A673 (cell line): ENCODE measurements at regions not wholly inside any gene's neighbourhood (a gene's known extent, or its start where the extent isn't known, plus 50 kb on each side); places are given as distances from the start of the nearest gene placed in this dataset.
"Not testable (repeated sequence)": the region's sequence is repeated elsewhere in the genome, so short reads cannot be mapped to it uniquely, and the experiment has no call there.

Experiments
- BruUV-seq: library from RNA; stranded (reverse); fragments of 400-500 nt; replicated peaks from 2 replicates; lab custom pipeline; 2021; lab: Mats Ljungman, UMichigan
- CTCF ChIA-PET: fragments of 300-600 bp; sonication (Branson Sonifier 250); formaldehyde crosslinking; loops from one replicate; lab custom pipeline; 2022; ENCODE audit warnings: antibody characterized with exemption; lab: Charles Lee
- POLR2A ChIA-PET: fragments of 300-600 bp; sonication (Branson Sonifier 250); formaldehyde crosslinking; loops from one replicate; lab custom pipeline; 2022; ENCODE audit warnings: antibody characterized with exemption; ENCODE audit not compliant: low non-redundant PET; lab: Charles Lee
- DNase-seq: peaks from one replicate; pipeline ENCODE4 v3.0.0-alpha.2; 2015; ENCODE audit warnings: low spot score
- H3K27ac ChIP-seq: fragments of 200-600 bp; sonication (generic); 2 replicates; pipeline ENCODE4 v1.5.1; 2016; ENCODE audit warnings: mixed run types, low read depth, mild to moderate bottlenecking, mixed read lengths, antibody characterized with exemption, low read length; ENCODE audit not compliant: poor library complexity, severe bottlenecking
- H3K27me3 ChIP-seq: fragments of 200-600 bp; sonication (generic); replicated peaks from 2 replicates; pipeline ENCODE4 v1.6.1; 2017; ENCODE audit warnings: mixed run types, low read depth, mild to moderate bottlenecking, mixed read lengths, antibody characterized with exemption, low read length; ENCODE audit not compliant: insufficient read depth, poor library complexity
- H3K36me3 ChIP-seq: fragments of 200-600 bp; sonication (generic); 2 replicates; pipeline ENCODE4 v1.6.1; 2016; ENCODE audit warnings: mixed run types, mild to moderate bottlenecking, mixed read lengths, antibody characterized with exemption, low read length; ENCODE audit not compliant: insufficient read depth, poor library complexity, severe bottlenecking
- H3K4me1 ChIP-seq: fragments of 200-600 bp; sonication (generic); 2 replicates; pipeline ENCODE4 v1.6.1; 2017; ENCODE audit warnings: mixed run types, mild to moderate bottlenecking, mixed read lengths, antibody characterized with exemption, low read length; ENCODE audit not compliant: insufficient read depth, poor library complexity, severe bottlenecking
- H3K4me3 ChIP-seq: fragments of 200-600 bp; sonication (generic); 2 replicates; pipeline ENCODE4 v1.5.1; 2016; ENCODE audit warnings: low read depth, mixed run types, mild to moderate bottlenecking, mixed read lengths, low read length; ENCODE audit not compliant: poor library complexity, severe bottlenecking
- H3K9me3 ChIP-seq: fragments of 200-600 bp; sonication (generic); 2 replicates; pipeline ENCODE4 v1.6.1; 2016; ENCODE audit warnings: mixed run types, low read depth, mild to moderate bottlenecking, mixed read lengths, antibody characterized with exemption, low read length; ENCODE audit not compliant: poor library complexity, severe bottlenecking
- EZH2 ChIP-seq: fragments of 200-600 bp; sonication (generic); IDR thresholded peaks from 2 replicates; pipeline ENCODE4 v1.6.1; 2017; ENCODE audit warnings: borderline replicate concordance, low read depth, mild to moderate bottlenecking, mixed read lengths, antibody characterized with exemption, low read length; ENCODE audit not compliant: poor library complexity, severe bottlenecking
- intact Hi-C: fragments of 100-400 bp; cut with micrococcal nuclease; formaldehyde crosslinking; loops from one replicate; pipeline ENCODE4 v1.10.0; 2022; ENCODE audit not compliant: unreplicated experiment
- TF ChIP-seq, protein P1 (sequence below): fragments of 300-800, 200-600 bp; sonication (generic); conservative IDR thresholded peaks from 2 replicates; pipeline ENCODE4 v1.5.1; 2017; ENCODE audit warnings: low read depth, mild to moderate bottlenecking, antibody characterized with exemption, low read length, moderate library complexity, mixed read lengths

DNA sequence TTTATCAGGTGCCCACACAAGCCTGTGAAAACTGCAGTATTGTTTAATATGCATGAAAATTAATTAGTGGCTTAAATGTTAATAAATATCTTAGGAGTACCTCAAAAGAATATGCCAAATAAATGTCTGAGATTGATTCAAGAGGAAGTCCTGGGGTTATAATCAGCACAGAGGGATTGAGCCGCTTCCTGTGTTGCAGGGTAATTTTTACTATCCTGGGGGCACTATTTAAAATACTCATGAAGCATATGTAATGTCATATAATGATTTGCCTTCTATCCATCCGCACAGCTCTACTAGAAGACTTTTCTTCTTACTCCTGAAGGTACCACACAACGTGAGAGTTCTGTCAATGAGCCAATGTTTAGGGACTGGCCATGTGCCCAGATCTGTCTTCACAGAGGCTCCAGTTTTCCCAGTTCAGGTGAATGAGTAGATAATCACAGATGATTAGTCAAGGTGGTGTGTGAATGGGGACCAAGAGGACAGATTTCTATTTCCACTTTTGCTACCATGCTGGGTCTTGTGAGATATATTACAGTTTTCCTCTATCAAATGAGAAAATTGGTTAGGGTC, 233.3 kb downstream of the USP46 start:
- Histone ChIP-seq H3K9me3 (no peaks in the 10 kb centered on the region), H3K36me3 (no peaks in the 10 kb centered on the region), H3K27me3 (no peaks in the 10 kb centered on the region), H3K4me3 (no peak overlapping the region), H3K27ac (no peak overlapping the region), H3K4me1 (peaks cover 10% of the 10 kb centered on the region)
- intact Hi-C loops, result no loop called here
- CTCF ChIA-PET, result no interaction called here
- DNase-seq, result peak; percentile 75
- POLR2A ChIA-PET, result interaction anchor here (0.7 kb wide), 1 partner anchor 996 kb away, joined by 3 read pairs; no protein-coding TSS in a partner anchor
- TF ChIP-seq, protein P1, sequence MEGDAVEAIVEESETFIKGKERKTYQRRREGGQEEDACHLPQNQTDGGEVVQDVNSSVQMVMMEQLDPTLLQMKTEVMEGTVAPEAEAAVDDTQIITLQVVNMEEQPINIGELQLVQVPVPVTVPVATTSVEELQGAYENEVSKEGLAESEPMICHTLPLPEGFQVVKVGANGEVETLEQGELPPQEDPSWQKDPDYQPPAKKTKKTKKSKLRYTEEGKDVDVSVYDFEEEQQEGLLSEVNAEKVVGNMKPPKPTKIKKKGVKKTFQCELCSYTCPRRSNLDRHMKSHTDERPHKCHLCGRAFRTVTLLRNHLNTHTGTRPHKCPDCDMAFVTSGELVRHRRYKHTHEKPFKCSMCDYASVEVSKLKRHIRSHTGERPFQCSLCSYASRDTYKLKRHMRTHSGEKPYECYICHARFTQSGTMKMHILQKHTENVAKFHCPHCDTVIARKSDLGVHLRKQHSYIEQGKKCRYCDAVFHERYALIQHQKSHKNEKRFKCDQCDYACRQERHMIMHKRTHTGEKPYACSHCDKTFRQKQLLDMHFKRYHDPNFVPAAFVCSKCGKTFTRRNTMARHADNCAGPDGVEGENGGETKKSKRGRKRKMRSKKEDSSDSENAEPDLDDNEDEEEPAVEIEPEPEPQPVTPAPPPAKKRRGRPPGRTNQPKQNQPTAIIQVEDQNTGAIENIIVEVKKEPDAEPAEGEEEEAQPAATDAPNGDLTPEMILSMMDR, result no peak
- no peak for TF ChIP-seq EZH2
- BruUV-seq, result no TSS peak

DNA sequence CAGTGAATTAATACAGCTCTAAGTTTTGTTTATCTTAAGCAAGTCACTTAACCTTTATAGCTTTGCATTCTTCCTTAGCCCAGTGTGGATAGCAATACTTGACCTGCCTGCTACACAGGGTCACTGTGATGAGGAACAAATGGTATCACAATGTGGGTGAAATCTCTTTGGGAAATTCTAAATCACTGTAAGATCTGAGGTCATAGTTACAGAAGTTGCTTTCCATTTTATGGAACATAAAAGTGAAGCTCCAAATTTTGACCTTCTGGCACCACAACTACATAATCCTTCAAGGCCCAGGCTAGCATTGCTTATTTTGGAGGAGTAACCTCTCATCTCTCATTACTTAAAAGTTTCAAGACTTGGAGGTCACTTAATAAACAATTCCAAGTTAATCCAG, 227.7 kb downstream of the USP46 start:
- ChIA-PET POLR2A (no interaction called here), CTCF (no interaction called here)
- intact Hi-C loops, result no loop called here

DNA sequence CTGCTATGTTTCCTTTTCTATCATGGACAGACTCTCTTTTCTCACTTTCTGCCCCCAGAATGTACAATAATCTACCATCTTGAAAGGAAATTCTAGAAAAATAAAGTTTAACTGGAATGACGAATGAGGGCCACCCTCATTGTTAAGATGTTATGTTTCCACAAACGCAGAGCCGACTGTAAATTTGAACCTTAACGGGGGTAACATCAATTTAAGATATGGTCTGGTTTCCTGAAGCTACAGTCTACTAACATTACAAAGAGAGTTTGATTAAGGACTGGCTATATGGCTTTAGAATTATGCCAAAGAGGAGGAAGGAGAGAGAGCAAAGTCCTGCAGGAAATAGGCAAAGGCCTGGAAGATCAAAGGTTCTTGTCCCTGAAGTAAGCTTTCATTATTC, 227.2 kb downstream of the USP46 start:
- intact Hi-C loops, result no loop called here
- Histone ChIP-seq H3K9me3 (no peaks in the 10 kb centered on the region), H3K27me3 (no peaks in the 10 kb centered on the region), H3K4me1 (no peaks in the 10 kb centered on the region), H3K27ac (no peak overlapping the region), H3K4me3 (no peak overlapping the region), H3K36me3 (no peaks in the 10 kb centered on the region)
- ChIA-PET CTCF (no interaction called here), POLR2A (no interaction called here)
- BruUV-seq, result no TSS peak
- TF ChIP-seq EZH2, result no peak
- TF ChIP-seq, protein P1, result no peak
- DNase-seq, result no peak

More for the DNA sequence above, 227.7 kb downstream of the USP46 start:
- no peak for DNase-seq
- Histone ChIP-seq H3K4me1 (peaks cover 1% of the 10 kb centered on the region), H3K27me3 (no peaks in the 10 kb centered on the region), H3K4me3 (no peak overlapping the region), H3K27ac (no peak overlapping the region), H3K36me3 (no peaks in the 10 kb centered on the region), H3K9me3 (no peaks in the 10 kb centered on the region)
- TF ChIP-seq EZH2, result no peak
- TF ChIP-seq, protein P1, result no peak
- no TSS peak for BruUV-seq

DNA sequence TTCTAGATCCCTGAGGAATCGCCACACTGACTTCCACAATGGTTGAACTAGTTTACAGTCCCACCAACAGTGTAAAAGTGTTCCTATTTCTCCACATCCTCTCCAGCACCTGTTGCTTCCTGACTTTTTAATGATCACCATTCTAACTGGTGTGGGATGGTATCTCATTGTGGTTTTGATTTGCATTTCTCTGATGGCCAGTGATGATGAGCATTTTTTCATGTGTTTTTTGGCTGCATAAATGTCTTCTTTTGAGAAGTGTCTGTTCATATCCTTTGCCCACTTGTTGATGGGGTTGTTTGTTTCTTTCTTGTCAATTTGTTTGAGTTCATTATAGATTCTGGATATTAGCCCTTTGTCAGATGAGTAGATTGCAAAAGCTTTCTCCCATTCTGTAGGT, 216.6 kb downstream of the USP46 start:
- H3K4me1 ChIP-seq, H3K36me3 ChIP-seq, H3K27me3 ChIP-seq, H3K4me3 ChIP-seq, CTCF ChIA-PET, DNase-seq, H3K9me3 ChIP-seq, BruUV-seq, intact Hi-C loops, POLR2A ChIA-PET, H3K27ac ChIP-seq: not testable (repeated sequence)
